ENCODE measurements at regions not wholly inside any gene's neighbourhood (a gene's known extent, or its start where the extent isn't known, plus 50 kb on each side); places are given as distances from the start of the nearest gene placed in this dataset.
A peak's percentile ranks its signal among the peaks of the same experiment; 100 is the strongest.

- Histone ChIP-seq H3K27ac (no peak overlapping the region), H3K27me3 (no peaks in the 10 kb centered on the region), H3K36me3 (no peaks in the 10 kb centered on the region), H3K4me3 (no peak overlapping the region), H3K9me3 (no peaks in the 10 kb centered on the region), H3K4me1 (no peaks in the 10 kb centered on the region)
- intact Hi-C loops (cut with DNase I; ENCODE audit: low total_unique reads) (no loop called here), in situ Hi-C loops (cut with MboI; ENCODE audit: low sequenced_read_pairs in 4 of 4) (no loop called here)
- DNase-seq (no peak), ATAC-seq (no peak)
- no peak for TF ChIP-seq POLR2A (IDR thresholded peaks at IDR 0.05)
Measured at GRCh38 chr16:16797239-16797638, 418.3 kb downstream of the NPIPA7 start.

GRCh38 chr16:16798504-16798903, 419.6 kb downstream of the NPIPA7 start:
- Histone ChIP-seq H3K4me3 (no peak overlapping the region), H3K27me3 (no peaks in the 10 kb centered on the region), H3K4me1 (no peaks in the 10 kb centered on the region), H3K27ac (no peak overlapping the region), H3K36me3 (no peaks in the 10 kb centered on the region), H3K9me3 (no peaks in the 10 kb centered on the region)
- ATAC-seq (no peak), DNase-seq (no peak)
- TF ChIP-seq POLR2A (IDR thresholded peaks at IDR 0.05), result no peak
- TF ChIP-seq CTCF (IDR thresholded peaks at IDR 0.05 in 4 of 5, conservative IDR thresholded peaks at IDR 0.05 in 1 of 5), result no peak
- intact Hi-C loops (cut with DNase I; ENCODE audit: low total_unique reads), result no loop called here
- in situ Hi-C loops (cut with MboI; ENCODE audit: low sequenced_read_pairs in 4 of 4), result no loop called here

GRCh38 chr16:16805809-16806208, 426.9 kb downstream of the NPIPA7 start:
- no peaks in the 10 kb centered on the region for H3K36me3 ChIP-seq
- no peak overlapping the region for H3K27ac ChIP-seq
- intact Hi-C loops (cut with DNase I; ENCODE audit: low total_unique reads), result no loop called here
- no peaks in the 10 kb centered on the region for H3K9me3 ChIP-seq
- no peaks in the 10 kb centered on the region for H3K27me3 ChIP-seq
- ATAC-seq (no peak), DNase-seq (no peak)
- H3K4me3 ChIP-seq, result no peak overlapping the region
- TF ChIP-seq CTCF (IDR thresholded peaks at IDR 0.05 in 4 of 5, conservative IDR thresholded peaks at IDR 0.05 in 1 of 5) (no peak), POLR2A (IDR thresholded peaks at IDR 0.05) (no peak)
- H3K4me1 ChIP-seq, result no peaks in the 10 kb centered on the region
- in situ Hi-C loops (cut with MboI; ENCODE audit: low sequenced_read_pairs in 4 of 4), result no loop called here

GRCh38 chr16:16815641-16816040, 436.7 kb downstream of the NPIPA7 start:
- in situ Hi-C loops (cut with MboI; ENCODE audit: low sequenced_read_pairs in 4 of 4), result no loop called here
- H3K9me3 ChIP-seq, result no peaks in the 10 kb centered on the region
- no peak for DNase-seq
- TF ChIP-seq CTCF (IDR thresholded peaks at IDR 0.05 in 4 of 5, conservative IDR thresholded peaks at IDR 0.05 in 1 of 5), result no peak
- TF ChIP-seq POLR2A (IDR thresholded peaks at IDR 0.05), result no peak
- ATAC-seq, result no peak
- H3K4me1 ChIP-seq, result no peaks in the 10 kb centered on the region
- no peak overlapping the region for H3K27ac ChIP-seq
- H3K36me3 ChIP-seq, result no peaks in the 10 kb centered on the region
- H3K27me3 ChIP-seq, result no peaks in the 10 kb centered on the region
- intact Hi-C loops (cut with DNase I; ENCODE audit: low total_unique reads), result no loop called here
- no peak overlapping the region for H3K4me3 ChIP-seq

GRCh38 chr16:16817196-16817595, 438.3 kb downstream of the NPIPA7 start:
- DNase-seq, result no peak
- ATAC-seq, result peak in 1 of 2 donors; percentile 54
- no peaks in the 10 kb centered on the region for H3K9me3 ChIP-seq
- no peak for TF ChIP-seq POLR2A (IDR thresholded peaks at IDR 0.05)
- no peak for TF ChIP-seq CTCF (IDR thresholded peaks at IDR 0.05 in 4 of 5, conservative IDR thresholded peaks at IDR 0.05 in 1 of 5)
- in situ Hi-C loops (cut with MboI; ENCODE audit: low sequenced_read_pairs in 4 of 4) (no loop called here), intact Hi-C loops (cut with DNase I; ENCODE audit: low total_unique reads) (no loop called here)
- H3K4me3 ChIP-seq, result no peak overlapping the region
- H3K36me3 ChIP-seq, result no peaks in the 10 kb centered on the region
- no peaks in the 10 kb centered on the region for H3K27me3 ChIP-seq
- H3K27ac ChIP-seq, result no peak overlapping the region
- H3K4me1 ChIP-seq, result no peaks in the 10 kb centered on the region

Measured in gastrocnemius medialis (tissue), 4 donors.